Skeletal muscle satellite cell (primary cell): ENCODE measurements at regions not wholly inside any gene's neighbourhood (a gene's known extent, or its start where the extent isn't known, plus 50 kb on each side); places are given as distances from the start of the nearest gene placed in this dataset.
A peak's percentile ranks its signal among the peaks of the same experiment; 100 is the strongest.

Experiments
- H3K27me3 ChIP-seq: 2 replicates; pipeline ENCODE4 v1.7.0; 2013; ENCODE audit warnings: low read length; ENCODE audit not compliant: control insufficient read depth, insufficient read depth
- H3K36me3 ChIP-seq: 2 replicates; pipeline ENCODE4 v1.7.0; 2013; ENCODE audit warnings: mild to moderate bottlenecking, control low read depth, low read length; ENCODE audit not compliant: insufficient read depth
- H3K4me1 ChIP-seq: 2 replicates; pipeline ENCODE4 v1.7.0; 2013; ENCODE audit warnings: low read length; ENCODE audit not compliant: control insufficient read depth, insufficient read depth
- H3K4me2 ChIP-seq: 2 replicates; pipeline ENCODE4 v1.7.0; 2013; ENCODE audit warnings: mild to moderate bottlenecking, low read length
- H3K4me3 ChIP-seq: 2 replicates; pipeline ENCODE4 v1.7.0; 2013; ENCODE audit warnings: low read length
- H3K9ac ChIP-seq: 2 replicates; pipeline ENCODE4 v1.7.0; 2013; ENCODE audit warnings: mild to moderate bottlenecking, low read depth, low read length, moderate library complexity
- H3K9me3 ChIP-seq: replicated peaks from 2 replicates; pipeline ENCODE4 v1.7.0; 2013; ENCODE audit warnings: mild to moderate bottlenecking, control low read depth, low read length

GRCh38 chr2:16522031-16522831 is 143.4 kb downstream of the CYRIA start:
- no peaks in the 10 kb centered on the region for H3K4me1 ChIP-seq
- H3K4me2 ChIP-seq, result no peak overlapping the region
- H3K36me3 ChIP-seq, result no peaks in the 10 kb centered on the region
- no peak overlapping the region for H3K4me3 ChIP-seq
- H3K27me3 ChIP-seq, result peaks cover 24% of the 10 kb centered on the region
- no peaks in the 10 kb centered on the region for H3K9me3 ChIP-seq
- no peak overlapping the region for H3K9ac ChIP-seq

- H3K9me3 ChIP-seq, result no peaks in the 10 kb centered on the region
- no peak overlapping the region for H3K4me3 ChIP-seq
- H3K27me3 ChIP-seq, result peaks cover 33% of the 10 kb centered on the region
- no peaks in the 10 kb centered on the region for H3K36me3 ChIP-seq
- no peak overlapping the region for H3K4me2 ChIP-seq
- no peak overlapping the region for H3K9ac ChIP-seq
- no peaks in the 10 kb centered on the region for H3K4me1 ChIP-seq
Observed at GRCh38 chr2:16520891-16521290, 144.7 kb downstream of the CYRIA start.

- Histone ChIP-seq H3K4me3 (no peak overlapping the region), H3K4me1 (no peaks in the 10 kb centered on the region), H3K4me2 (no peak overlapping the region), H3K27me3 (peaks cover 32% of the 10 kb centered on the region), H3K9ac (no peak overlapping the region), H3K9me3 (no peaks in the 10 kb centered on the region), H3K36me3 (no peaks in the 10 kb centered on the region)
Observed at GRCh38 chr2:16515696-16516095, 149.9 kb downstream of the CYRIA start.

DNA sequence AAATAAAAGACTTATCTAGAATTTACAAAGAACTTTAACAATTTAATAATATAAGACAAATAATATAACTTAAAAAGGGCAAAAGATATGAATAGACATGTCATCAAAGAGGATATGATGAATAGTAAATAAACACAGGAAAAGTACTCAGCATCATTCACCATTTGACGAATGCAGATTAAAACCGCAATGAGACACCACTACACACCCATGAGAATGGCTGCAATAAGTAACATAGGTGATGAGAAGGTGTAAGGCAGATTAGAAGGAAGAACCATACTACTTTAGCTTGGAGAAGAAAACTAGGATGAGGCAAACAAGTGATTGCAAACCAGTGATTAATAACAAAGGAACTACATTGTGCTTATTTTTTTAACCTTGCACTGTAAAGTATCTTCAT is 152.0 kb downstream of the CYRIA start:
- Histone ChIP-seq H3K36me3 (no peaks in the 10 kb centered on the region), H3K4me2 (no peak overlapping the region), H3K27me3 (peaks cover 44% of the 10 kb centered on the region), H3K4me3 (no peak overlapping the region), H3K9me3 (no peaks in the 10 kb centered on the region), H3K9ac (no peak overlapping the region), H3K4me1 (no peaks in the 10 kb centered on the region)

- Histone ChIP-seq H3K4me3 (no peak overlapping the region), H3K27me3 (peaks cover 58% of the 10 kb centered on the region), H3K9me3 (no peaks in the 10 kb centered on the region), H3K4me1 (peaks cover 5% of the 10 kb centered on the region), H3K9ac (no peak overlapping the region), H3K4me2 (no peak overlapping the region), H3K36me3 (no peaks in the 10 kb centered on the region)
Observed at GRCh38 chr2:16511041-16511440, 154.6 kb downstream of the CYRIA start.

DNA sequence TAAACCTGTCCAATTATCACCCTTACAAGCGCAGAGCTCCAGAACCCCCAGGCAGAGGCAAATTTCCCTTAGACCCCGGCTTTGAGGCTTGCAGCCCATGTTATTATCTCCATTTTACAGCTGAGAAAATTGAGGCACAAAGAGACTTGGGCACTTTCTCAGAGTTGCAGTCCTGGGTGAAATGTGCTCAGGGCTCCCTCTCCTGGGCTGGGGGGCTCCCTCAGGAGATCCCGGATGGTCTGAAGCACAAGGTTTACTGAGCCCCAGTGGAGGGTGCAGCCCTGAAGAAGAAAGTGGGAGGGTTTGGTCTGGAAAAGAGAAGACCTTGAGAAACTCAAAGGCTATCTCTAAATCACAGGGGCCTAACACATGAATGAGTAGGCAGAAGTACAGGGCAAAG is 156.6 kb downstream of the CYRIA start:
- H3K4me1 ChIP-seq, result peaks cover 5% of the 10 kb centered on the region
- H3K36me3 ChIP-seq, result no peaks in the 10 kb centered on the region
- H3K4me3 ChIP-seq, result no peak overlapping the region
- H3K9me3 ChIP-seq, result no peaks in the 10 kb centered on the region
- H3K4me2 ChIP-seq, result no peak overlapping the region
- H3K9ac ChIP-seq, result no peak overlapping the region
- peaks cover 58% of the 10 kb centered on the region for H3K27me3 ChIP-seq

DNA sequence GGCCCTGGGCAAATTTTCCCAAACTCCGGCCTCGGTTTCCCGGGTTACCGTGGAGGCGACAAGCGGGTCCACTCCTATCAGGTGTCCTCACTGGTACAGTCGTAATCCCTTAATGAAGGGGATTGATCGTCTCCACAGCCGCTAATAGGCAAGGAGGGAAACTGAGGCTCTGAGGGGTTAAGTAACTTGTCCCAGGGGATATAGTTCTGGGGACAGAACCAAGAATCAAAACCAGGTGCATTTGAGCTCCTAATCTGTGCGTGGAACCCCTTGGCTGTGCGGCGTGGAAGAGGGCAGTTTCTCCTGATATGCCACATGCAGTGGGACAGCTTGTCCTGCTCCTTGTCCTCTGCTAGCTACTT is 157.2 kb downstream of the CYRIA start:
- no peaks in the 10 kb centered on the region for H3K9me3 ChIP-seq
- H3K4me1 ChIP-seq, result peaks cover 5% of the 10 kb centered on the region
- H3K4me3 ChIP-seq, result peak overlapping the region; percentile 61
- peaks cover 58% of the 10 kb centered on the region for H3K27me3 ChIP-seq
- no peak overlapping the region for H3K9ac ChIP-seq
- H3K4me2 ChIP-seq, result peak overlapping the region; percentile 75
- no peaks in the 10 kb centered on the region for H3K36me3 ChIP-seq

GRCh38 chr2:16507655-16508489 is 157.8 kb downstream of the CYRIA start:
- Histone ChIP-seq H3K36me3 (no peaks in the 10 kb centered on the region), H3K4me3 (peak overlapping the region; percentile 61), H3K4me1 (peaks cover 5% of the 10 kb centered on the region), H3K9me3 (no peaks in the 10 kb centered on the region), H3K27me3 (peaks cover 58% of the 10 kb centered on the region), H3K4me2 (peak overlapping the region; percentile 75), H3K9ac (no peak overlapping the region)

GRCh38 chr2:16506366-16506765 is 159.3 kb downstream of the CYRIA start:
- Histone ChIP-seq H3K27me3 (peaks cover 50% of the 10 kb centered on the region), H3K9me3 (no peaks in the 10 kb centered on the region), H3K9ac (no peak overlapping the region), H3K4me1 (peaks cover 5% of the 10 kb centered on the region), H3K4me3 (no peak overlapping the region), H3K4me2 (no peak overlapping the region), H3K36me3 (no peaks in the 10 kb centered on the region)

GRCh38 chr2:16496426-16497388 is 168.9 kb downstream of the CYRIA start:
- Histone ChIP-seq H3K4me3 (no peak overlapping the region), H3K4me2 (no peak overlapping the region), H3K36me3 (no peaks in the 10 kb centered on the region), H3K9ac (no peak overlapping the region), H3K9me3 (no peaks in the 10 kb centered on the region), H3K27me3 (no peaks in the 10 kb centered on the region), H3K4me1 (no peaks in the 10 kb centered on the region)
